Thyroid gland (tissue), 4 donors: ENCODE measurements at regions not wholly inside any gene's neighbourhood (a gene's known extent, or its start where the extent isn't known, plus 50 kb on each side); places are given as distances from the start of the nearest gene placed in this dataset.

Experiments
- CTCF ChIP-seq, 6 experiments: fragments of 200-600 bp in 3 of 6; fragments of 450-650 bp in 3 of 6; sonication (generic) in 3 of 6; IDR thresholded peaks; one replicate each; pipeline ENCODE4 v1.5.1; 2016 to 2019; ENCODE audit warnings: antibody characterized with exemption in 6 of 6, mild to moderate bottlenecking in 2 of 6, inconsistent platforms in 1 of 6, moderate library complexity in 1 of 6
- POLR2A ChIP-seq, 2 donors: fragments of 450-650 bp; IDR thresholded peaks; one replicate each; pipeline ENCODE4 v1.6.1; 2017; ENCODE audit warnings: antibody characterized with exemption in 2 of 2, mild to moderate bottlenecking in 2 of 2, moderate library complexity in 1 of 2

- TF ChIP-seq POLR2A (IDR thresholded peaks at IDR 0.05) (no peak), CTCF (IDR thresholded peaks at IDR 0.05) (no peak)
Observed at GRCh38 chr10:56063642-56064041, 297.4 kb downstream of the ZWINT start.
